Activated T-cell treated with anti-CD3 and anti-CD28 coated beads, Interleukin-2, amount 50 U/mL, for 72 hours (primary cell): ENCODE measurements at regions not wholly inside any gene's neighbourhood (a gene's known extent, or its start where the extent isn't known, plus 50 kb on each side); places are given as distances from the start of the nearest gene placed in this dataset.

ENCODE experiments used
- ATAC-seq, 2 donors: fragments of 150-1000 bp; cut with Tn5 transposase; replicated peaks in 1 of 2; 2 replicates each; pipeline ENCODE4 v1.10.0; 2021; ENCODE audit warnings: moderate library complexity in 2 of 2, mild to moderate bottlenecking in 1 of 2
- DNase-seq, 2 donors: peaks; one replicate each; pipeline ENCODE4 v3.0.0; 2021 to 2022; ENCODE audit warnings: mixed read lengths in 1 of 2
- H3K27ac Mint-ChIP-seq: one replicate; pipeline ENCODE4 v1.8.0; 2022; ENCODE audit warnings: mild to moderate bottlenecking, moderate library complexity, mixed read lengths
- H3K27me3 Mint-ChIP-seq: one replicate; pipeline ENCODE4 v1.8.0; 2022; ENCODE audit warnings: low read depth, mixed read lengths
- H3K36me3 Mint-ChIP-seq, 2 donors: one replicate each; pipeline ENCODE4 v1.8.0; 2022; ENCODE audit warnings: mixed read lengths in 2 of 2, mild to moderate bottlenecking in 1 of 2; ENCODE audit not compliant: insufficient read depth in 2 of 2
- H3K4me1 Mint-ChIP-seq: one replicate; pipeline ENCODE4 v1.8.0; 2022; ENCODE audit warnings: low read depth, mixed read lengths
- H3K4me3 Mint-ChIP-seq, 2 donors: one replicate each; pipeline ENCODE4 v1.8.0; 2022; ENCODE audit warnings: mild to moderate bottlenecking in 2 of 2, mixed read lengths in 2 of 2, moderate library complexity in 2 of 2
- H3K9me3 Mint-ChIP-seq, 2 donors: one replicate each; pipeline ENCODE4 v1.8.0; 2022; ENCODE audit warnings: mixed read lengths in 2 of 2

DNA sequence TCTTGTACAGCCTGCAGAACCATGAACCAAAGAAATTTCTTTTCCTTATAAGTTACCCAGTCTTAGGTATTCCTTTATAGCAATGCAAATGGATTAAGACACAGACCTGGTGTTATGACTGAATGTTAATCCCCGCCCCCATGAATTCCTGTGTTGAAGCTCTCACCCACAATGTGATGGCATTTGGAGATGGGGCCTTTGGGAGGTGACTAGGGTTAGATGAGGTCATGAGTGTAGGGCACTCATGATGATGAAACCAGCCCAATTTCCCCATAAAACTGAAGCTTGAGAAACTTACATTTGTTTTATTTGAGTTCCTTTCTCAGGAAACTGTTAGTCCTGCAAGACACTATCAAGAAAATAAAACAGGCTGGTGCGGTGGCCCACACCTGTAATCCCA is 115.8 kb upstream of the THY1 start:
- Mint-ChIP-seq H3K27ac (no peak overlapping the region), H3K4me3 (no peak overlapping the region), H3K4me1 (peaks cover 2% of the 10 kb centered on the region), H3K27me3 (peaks cover 2% of the 10 kb centered on the region), H3K36me3 (no peaks in the 10 kb centered on the region), H3K9me3 (no peaks in the 10 kb centered on the region)
- no peak for DNase-seq
- ATAC-seq = no peak

DNA sequence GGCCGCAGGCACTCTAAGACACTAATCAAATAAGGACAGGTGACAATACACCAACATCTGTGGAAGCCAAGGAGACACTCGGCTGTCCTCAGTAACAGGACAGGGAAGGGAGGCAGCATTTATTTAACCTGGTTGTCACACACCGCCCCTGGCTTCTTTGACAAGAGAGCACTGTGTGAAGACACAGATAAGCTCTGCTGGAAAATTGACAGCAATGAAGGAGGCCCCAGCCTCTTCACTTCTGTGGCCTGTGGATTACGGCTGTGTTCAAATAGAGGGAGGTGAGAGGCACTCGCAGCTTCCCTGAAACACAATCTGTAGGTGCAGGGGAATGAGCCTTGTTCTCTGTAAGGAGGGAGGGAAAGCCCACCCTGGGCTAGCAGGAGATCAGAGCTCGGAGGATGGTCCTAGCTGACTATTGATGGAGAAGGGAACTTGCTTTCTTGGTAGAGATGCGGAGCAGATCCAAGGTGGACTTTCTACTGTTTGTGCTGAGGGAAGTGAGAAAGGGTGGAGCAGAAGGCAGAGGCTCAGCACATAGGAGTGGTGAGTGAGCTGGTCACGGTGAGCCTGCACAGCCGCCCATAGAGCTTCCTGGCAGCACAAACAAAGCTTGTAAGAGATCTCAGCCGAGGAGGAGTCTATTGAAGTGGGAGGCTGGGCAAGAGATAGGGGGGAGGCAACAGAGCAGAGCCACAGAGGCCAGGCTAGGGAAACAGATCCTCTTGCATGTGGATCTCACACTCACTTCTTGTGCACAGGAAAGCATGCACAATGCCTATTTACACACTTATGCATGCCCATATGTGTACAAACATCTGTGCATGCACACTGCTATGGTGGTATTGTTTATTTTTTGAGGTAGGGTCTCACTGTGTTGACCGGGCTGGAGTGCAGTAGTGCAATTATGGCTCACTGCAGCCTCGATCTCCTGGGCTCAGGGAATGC is 114.6 kb upstream of the THY1 start:
- no peak for DNase-seq
- no peak for ATAC-seq
- no peaks in the 10 kb centered on the region for H3K9me3 Mint-ChIP-seq
- H3K36me3 Mint-ChIP-seq = no peaks in the 10 kb centered on the region
- no peak overlapping the region for H3K27ac Mint-ChIP-seq
- H3K4me3 Mint-ChIP-seq = no peak overlapping the region
- peaks cover 6% of the 10 kb centered on the region for H3K27me3 Mint-ChIP-seq
- peaks cover 4% of the 10 kb centered on the region for H3K4me1 Mint-ChIP-seq

DNA sequence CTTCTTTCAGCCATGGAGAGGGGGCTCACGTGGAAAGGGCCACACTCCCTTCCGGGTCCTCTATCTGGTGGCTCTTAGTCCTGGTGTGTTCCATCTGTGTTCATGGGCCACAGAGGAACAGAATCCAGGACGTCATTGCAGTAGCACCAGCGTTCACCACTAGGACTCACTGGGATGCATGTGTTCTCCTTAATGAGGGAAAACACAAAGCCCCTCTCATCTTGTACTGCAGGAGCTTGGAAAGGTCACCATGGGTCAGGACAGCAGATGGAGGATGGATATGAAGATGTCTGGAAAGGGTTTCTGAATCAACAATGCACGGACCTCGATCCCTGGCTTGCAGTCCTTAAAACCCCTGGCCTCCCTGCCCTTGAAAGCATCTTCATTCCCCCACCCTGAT is 113.8 kb upstream of the THY1 start:
- ATAC-seq (no peak), DNase-seq (no peak)
- Mint-ChIP-seq H3K27me3 (peaks cover 6% of the 10 kb centered on the region), H3K4me3 (no peak overlapping the region), H3K36me3 (no peaks in the 10 kb centered on the region), H3K27ac (no peak overlapping the region), H3K4me1 (peaks cover 4% of the 10 kb centered on the region), H3K9me3 (no peaks in the 10 kb centered on the region)

DNA sequence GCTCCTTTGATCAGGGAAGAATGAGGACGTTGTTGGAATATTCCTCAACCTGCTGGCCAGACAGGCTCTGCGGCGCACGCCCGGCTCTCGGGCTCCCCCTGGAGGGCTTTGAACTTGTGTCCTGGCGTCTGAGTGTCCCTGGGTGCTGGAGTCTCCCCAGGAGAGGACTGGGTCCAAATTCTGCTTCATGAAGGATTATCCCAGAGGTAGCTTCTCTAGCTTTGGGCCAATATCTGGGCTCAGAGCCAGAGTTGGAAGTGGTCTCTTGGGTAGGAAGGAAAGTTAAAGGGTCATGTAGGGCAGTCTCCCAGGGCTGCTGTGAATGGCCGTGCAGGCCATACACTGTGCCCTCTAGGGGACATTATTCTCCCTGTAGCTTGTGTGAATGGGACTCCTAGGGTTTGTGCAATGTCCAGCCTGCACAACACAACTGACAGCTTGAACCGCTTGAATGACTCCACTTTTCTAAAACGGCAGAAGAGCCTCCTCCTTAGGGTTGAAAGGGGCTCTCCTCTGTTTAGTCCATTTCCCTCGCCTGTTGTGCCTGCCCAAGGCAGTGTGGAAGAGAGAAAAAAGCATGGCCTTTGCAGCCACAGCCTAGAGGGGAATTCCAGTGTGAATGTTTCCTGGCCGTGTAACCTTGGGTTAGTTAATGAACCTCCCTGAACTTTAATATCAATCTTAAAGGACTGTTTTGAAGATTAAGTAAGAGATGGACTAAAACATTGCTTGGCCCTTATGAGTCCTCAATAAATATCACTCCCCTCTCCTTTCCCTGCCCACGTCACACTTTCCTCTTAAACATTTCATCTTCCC is 111.2 kb upstream of the THY1 start:
- Mint-ChIP-seq H3K27me3 (peaks cover 6% of the 10 kb centered on the region), H3K4me3 (no peak overlapping the region), H3K4me1 (peaks cover 4% of the 10 kb centered on the region), H3K36me3 (no peaks in the 10 kb centered on the region), H3K27ac (no peak overlapping the region), H3K9me3 (no peaks in the 10 kb centered on the region)
- peak; percentile 78 to 80 for ATAC-seq
- DNase-seq = peak; percentile 67 to 72

DNA sequence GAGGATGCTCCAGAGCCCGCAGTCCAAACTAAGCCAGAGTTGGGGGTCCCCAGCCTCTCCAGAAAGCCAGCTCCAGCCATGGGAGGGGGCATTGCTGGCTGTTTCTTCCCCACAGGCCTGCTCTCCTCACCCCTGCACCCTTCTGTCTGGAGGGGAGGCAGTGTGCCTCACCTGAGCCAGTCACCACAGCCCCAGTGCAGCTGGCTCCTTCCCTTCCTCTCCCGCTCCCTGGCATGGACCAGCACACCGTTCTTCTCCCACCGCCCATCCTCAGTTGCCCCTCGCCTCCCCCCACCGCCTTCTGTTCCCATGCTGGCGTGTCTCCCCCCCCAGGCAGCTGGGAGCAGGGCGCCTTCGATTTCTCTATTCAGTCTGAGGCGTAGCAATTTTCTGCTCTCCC is 110.5 kb upstream of the THY1 start:
- DNase-seq (no peak), ATAC-seq (no peak)
- no peak overlapping the region for H3K27ac Mint-ChIP-seq
- no peak overlapping the region for H3K4me3 Mint-ChIP-seq
- H3K36me3 Mint-ChIP-seq = no peaks in the 10 kb centered on the region
- H3K9me3 Mint-ChIP-seq = no peaks in the 10 kb centered on the region
- peaks cover 6% of the 10 kb centered on the region for H3K27me3 Mint-ChIP-seq
- peaks cover 4% of the 10 kb centered on the region for H3K4me1 Mint-ChIP-seq

DNA sequence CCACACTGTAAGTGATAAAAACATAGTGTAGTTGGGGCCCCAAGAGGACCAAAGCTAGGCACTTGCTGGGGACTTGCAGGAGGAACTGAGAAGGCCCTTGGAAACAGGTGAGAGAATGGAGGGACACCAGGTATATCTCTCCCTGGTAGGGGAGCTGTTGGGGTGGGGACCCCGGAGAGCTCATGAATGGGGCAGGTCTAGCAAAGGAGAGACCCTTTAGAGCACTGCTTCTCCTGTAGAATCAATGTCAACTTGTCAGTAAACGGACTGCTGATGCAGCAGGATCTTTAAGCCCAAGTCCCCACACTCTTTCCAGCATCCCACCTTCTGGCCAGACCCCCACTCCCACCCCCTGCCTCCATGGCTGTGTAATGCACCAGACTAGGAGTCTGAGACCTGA is 109.6 kb upstream of the THY1 start:
- no peaks in the 10 kb centered on the region for H3K36me3 Mint-ChIP-seq
- H3K4me3 Mint-ChIP-seq = no peak overlapping the region
- DNase-seq = no peak
- peaks cover 6% of the 10 kb centered on the region for H3K27me3 Mint-ChIP-seq
- H3K4me1 Mint-ChIP-seq = peaks cover 4% of the 10 kb centered on the region
- H3K27ac Mint-ChIP-seq = no peak overlapping the region
- no peak for ATAC-seq
- H3K9me3 Mint-ChIP-seq = no peaks in the 10 kb centered on the region

DNA sequence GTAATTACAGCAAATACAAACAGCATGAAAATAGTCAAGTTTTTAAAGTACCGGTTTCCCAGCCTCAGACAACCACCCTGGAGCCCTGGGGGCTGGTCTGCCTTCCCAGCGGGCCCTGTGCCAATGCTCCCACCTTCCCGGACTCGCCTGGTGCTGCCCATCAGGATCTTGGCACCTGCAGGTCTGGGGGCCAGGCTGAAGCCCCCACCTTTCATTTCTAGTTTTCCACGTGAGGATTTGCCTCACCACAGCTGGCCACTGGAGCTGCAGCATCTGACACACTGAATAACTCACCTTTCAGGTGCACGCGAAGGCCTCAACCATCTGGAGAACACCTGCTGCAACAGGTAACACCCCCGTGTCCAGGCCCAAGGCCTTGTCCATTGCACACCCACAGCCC is 108.7 kb upstream of the THY1 start:
- Mint-ChIP-seq H3K36me3 (no peaks in the 10 kb centered on the region), H3K4me1 (peaks cover 4% of the 10 kb centered on the region), H3K27ac (no peak overlapping the region), H3K9me3 (no peaks in the 10 kb centered on the region), H3K27me3 (peaks cover 6% of the 10 kb centered on the region), H3K4me3 (no peak overlapping the region)
- DNase-seq (no peak), ATAC-seq (no peak)

DNA sequence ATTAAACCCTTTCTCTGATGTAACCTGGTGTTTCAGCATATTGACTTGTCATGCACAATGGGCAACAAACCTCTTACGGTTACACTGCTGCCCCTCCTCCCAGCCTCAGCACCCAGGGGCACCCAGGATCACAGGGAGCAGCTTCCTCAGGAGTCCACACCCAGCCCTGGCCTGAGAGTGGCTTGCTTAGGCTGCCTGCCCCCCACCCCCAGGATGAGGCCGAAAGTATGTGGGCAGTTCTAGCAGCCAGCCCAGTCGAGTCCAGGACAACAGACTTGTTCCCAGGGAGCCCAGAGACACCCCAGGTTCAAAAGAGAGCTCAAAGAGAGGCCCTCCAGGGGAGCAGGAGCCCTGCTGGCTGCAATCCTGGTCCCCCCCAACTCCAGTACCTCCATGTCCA is 108.1 kb upstream of the THY1 start:
- DNase-seq (no peak), ATAC-seq (no peak)
- no peak overlapping the region for H3K4me3 Mint-ChIP-seq
- no peak overlapping the region for H3K27ac Mint-ChIP-seq
- H3K36me3 Mint-ChIP-seq = no peaks in the 10 kb centered on the region
- H3K27me3 Mint-ChIP-seq = peaks cover 8% of the 10 kb centered on the region
- H3K4me1 Mint-ChIP-seq = peaks cover 4% of the 10 kb centered on the region
- no peaks in the 10 kb centered on the region for H3K9me3 Mint-ChIP-seq

DNA sequence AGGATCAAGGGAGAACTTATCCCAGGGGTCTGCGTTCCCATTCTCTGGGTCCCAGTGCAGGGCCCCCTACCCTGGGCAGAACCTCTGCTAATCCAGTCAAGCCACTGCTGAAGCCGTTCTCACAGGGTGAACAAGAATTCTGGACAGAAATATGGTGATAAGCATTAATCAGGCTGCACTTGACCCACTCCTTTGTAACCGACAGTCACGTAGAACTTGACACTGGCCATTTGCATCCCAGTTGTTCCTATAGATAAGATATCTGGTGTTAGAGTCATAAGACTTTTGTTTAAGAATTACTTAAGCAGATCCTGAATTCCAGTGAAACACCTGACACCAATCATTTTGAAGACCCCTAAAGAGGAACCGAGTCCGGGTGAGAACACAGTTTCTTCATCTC is 107.5 kb upstream of the THY1 start:
- Mint-ChIP-seq H3K4me3 (no peak overlapping the region), H3K27ac (no peak overlapping the region), H3K4me1 (peaks cover 4% of the 10 kb centered on the region), H3K27me3 (peaks cover 13% of the 10 kb centered on the region), H3K36me3 (no peaks in the 10 kb centered on the region), H3K9me3 (no peaks in the 10 kb centered on the region)
- no peak for DNase-seq
- ATAC-seq = no peak

DNA sequence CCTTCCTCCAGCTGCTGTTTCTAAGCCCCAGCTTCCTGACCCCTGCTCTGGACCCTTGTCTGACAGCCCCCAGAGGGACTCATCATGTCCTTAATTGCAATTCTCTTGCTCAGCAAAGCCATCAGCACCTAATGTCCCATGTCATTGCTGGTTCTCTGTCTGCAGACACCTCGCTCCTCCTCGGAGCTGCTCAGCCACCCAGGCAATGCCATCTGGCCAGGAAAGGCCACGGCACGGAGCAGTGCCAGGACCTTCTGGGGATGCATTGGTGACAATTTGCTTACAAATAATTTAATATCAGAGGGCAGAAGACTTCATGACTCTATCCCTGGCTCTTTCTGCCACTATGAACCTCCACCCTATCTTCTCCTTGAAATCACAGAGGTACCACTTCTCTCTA is 107.0 kb upstream of the THY1 start:
- H3K27ac Mint-ChIP-seq = no peak overlapping the region
- H3K4me3 Mint-ChIP-seq = no peak overlapping the region
- H3K36me3 Mint-ChIP-seq = no peaks in the 10 kb centered on the region
- peaks cover 4% of the 10 kb centered on the region for H3K4me1 Mint-ChIP-seq
- H3K27me3 Mint-ChIP-seq = peaks cover 15% of the 10 kb centered on the region
- H3K9me3 Mint-ChIP-seq = no peaks in the 10 kb centered on the region
- ATAC-seq (no peak), DNase-seq (no peak)

DNA sequence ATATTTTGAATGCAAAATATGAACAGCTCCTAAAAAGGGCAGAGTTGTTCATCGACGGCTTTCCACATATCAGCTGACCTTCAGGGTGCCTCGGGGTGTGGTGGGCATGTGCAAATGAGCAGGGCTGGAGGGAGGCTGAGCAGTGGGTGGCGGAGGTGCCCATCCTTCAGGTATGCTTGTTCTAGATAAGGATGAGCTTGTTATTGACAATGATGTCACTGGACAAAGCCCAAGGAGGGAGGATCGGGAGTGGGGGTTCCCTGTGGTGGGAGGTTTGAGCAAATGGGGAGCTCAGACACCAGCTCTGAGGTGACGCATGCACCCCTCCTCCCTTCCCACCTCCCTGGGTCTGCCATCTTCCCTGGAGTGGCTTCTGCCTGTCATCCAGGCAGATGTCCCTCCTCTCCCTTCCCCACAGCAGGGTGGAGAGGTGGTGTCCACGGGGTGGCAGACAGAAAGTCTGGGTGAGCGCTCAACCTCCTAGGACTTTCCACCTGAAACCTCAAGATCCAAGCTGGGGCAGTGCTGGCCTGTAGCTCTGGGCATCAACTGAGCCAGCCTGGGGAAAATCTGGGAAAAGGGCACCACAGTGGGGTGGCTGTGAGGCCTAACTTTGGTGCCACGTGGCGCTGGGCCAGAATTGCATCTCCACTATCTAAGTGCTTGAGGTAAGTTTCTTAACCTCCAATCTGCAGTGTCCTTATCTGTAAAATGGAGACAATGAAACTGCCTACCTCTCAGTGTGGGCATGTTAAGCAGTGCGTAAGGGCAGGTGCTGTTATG is 106.3 kb upstream of the THY1 start:
- no peak for ATAC-seq
- H3K36me3 Mint-ChIP-seq = no peaks in the 10 kb centered on the region
- H3K9me3 Mint-ChIP-seq = no peaks in the 10 kb centered on the region
- no peak for DNase-seq
- H3K27ac Mint-ChIP-seq = no peak overlapping the region
- no peak overlapping the region for H3K4me3 Mint-ChIP-seq
- H3K4me1 Mint-ChIP-seq = peaks cover 4% of the 10 kb centered on the region
- H3K27me3 Mint-ChIP-seq = peaks cover 15% of the 10 kb centered on the region

DNA sequence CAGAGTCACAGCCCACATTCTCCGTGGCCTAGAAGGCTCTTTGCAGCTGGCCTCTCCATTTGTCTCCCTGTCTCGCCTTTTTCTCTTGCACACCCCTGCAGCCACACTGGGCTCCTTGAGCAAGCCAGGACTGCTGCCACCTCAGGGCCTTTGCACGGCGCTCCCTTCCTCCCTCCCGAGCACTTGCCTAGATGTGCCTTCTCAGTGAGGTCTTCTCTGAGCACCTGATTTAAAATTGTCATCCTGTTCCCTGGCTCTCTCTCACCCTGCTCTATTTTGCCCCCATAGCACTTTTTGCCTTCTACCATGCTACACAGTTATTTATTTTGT is 102.9 kb upstream of the THY1 start:
- H3K36me3 Mint-ChIP-seq = no peaks in the 10 kb centered on the region
- H3K27ac Mint-ChIP-seq = peak overlapping the region; percentile 27
- ATAC-seq = no peak

More for the DNA sequence above, 102.9 kb upstream of the THY1 start:
- Mint-ChIP-seq H3K4me1 (no peaks in the 10 kb centered on the region), H3K4me3 (no peak overlapping the region), H3K27me3 (peaks cover 10% of the 10 kb centered on the region), H3K9me3 (no peaks in the 10 kb centered on the region)
- no peak for DNase-seq
